WERI-Rb-1 (cell line): ENCODE measurements at regions not wholly inside any gene's neighbourhood (a gene's known extent, or its start where the extent isn't known, plus 50 kb on each side); places are given as distances from the start of the nearest gene placed in this dataset.
"Not testable (repeated sequence)": the region's sequence is repeated elsewhere in the genome, so short reads cannot be mapped to it uniquely, and the experiment has no call there.

ENCODE experiments used
- DNase-seq: peaks from one replicate; pipeline ENCODE4 v3.0.0-alpha.2; 2020
- H3K27ac ChIP-seq: fragments of 250-450 bp; sonication (Bioruptor Pico); 2 replicates; pipeline ENCODE4 v1.5.1; 2020; ENCODE audit warnings: mild to moderate bottlenecking, moderate library complexity
- H3K27me3 ChIP-seq: fragments of 250-450 bp; sonication (Bioruptor Pico); 2 replicates; pipeline ENCODE4 v1.5.1; 2021; ENCODE audit warnings: mild to moderate bottlenecking, low read depth, moderate library complexity; ENCODE audit not compliant: insufficient read depth, severe bottlenecking
- H3K36me3 ChIP-seq: fragments of 250-450 bp; sonication (Bioruptor Pico); 2 replicates; pipeline ENCODE4 v1.5.1; 2020; ENCODE audit warnings: mild to moderate bottlenecking, moderate library complexity
- H3K4me3 ChIP-seq: 2 replicates; pipeline ENCODE4 v1.5.1; 2011; ENCODE audit warnings: low read depth, mild to moderate bottlenecking, control low read depth, low read length
- H3K9me3 ChIP-seq: fragments of 250-450 bp; sonication (Bioruptor Pico); 2 replicates; pipeline ENCODE4 v1.5.1; 2021; ENCODE audit warnings: mild to moderate bottlenecking, moderate library complexity; ENCODE audit not compliant: severe bottlenecking
- TF ChIP-seq, protein P1 (sequence below): IDR thresholded peaks from 2 replicates; pipeline ENCODE4 v1.5.1; 2011; ENCODE audit warnings: low read depth, mild to moderate bottlenecking, control low read depth, inconsistent platforms, low read length

DNA sequence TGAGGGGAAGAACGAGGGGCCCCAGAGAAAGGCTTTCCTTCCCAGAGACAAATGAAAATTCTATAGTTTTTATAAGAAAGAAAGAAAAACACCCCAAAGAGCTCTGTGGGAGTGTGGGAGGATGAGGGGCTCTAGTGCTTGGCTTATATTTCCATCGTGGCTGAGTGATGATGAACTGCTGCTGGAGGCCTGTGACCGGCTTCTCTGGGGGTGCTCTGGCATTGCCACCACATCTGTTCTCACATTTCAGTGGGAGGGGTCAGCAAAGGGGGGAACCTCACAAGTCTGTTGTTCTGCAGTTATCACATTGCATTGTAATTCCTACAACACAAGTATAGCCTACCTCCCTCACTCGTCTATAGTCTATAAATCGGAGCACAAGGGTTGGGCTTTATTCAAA, 67.6 kb upstream of the BACH2 start:
- H3K27ac ChIP-seq: no peak overlapping the region
- no peak for DNase-seq
- no peaks in the 10 kb centered on the region for H3K36me3 ChIP-seq
- H3K4me3 ChIP-seq: no peak overlapping the region
- H3K27me3 ChIP-seq: no peaks in the 10 kb centered on the region
- TF ChIP-seq, protein P1, sequence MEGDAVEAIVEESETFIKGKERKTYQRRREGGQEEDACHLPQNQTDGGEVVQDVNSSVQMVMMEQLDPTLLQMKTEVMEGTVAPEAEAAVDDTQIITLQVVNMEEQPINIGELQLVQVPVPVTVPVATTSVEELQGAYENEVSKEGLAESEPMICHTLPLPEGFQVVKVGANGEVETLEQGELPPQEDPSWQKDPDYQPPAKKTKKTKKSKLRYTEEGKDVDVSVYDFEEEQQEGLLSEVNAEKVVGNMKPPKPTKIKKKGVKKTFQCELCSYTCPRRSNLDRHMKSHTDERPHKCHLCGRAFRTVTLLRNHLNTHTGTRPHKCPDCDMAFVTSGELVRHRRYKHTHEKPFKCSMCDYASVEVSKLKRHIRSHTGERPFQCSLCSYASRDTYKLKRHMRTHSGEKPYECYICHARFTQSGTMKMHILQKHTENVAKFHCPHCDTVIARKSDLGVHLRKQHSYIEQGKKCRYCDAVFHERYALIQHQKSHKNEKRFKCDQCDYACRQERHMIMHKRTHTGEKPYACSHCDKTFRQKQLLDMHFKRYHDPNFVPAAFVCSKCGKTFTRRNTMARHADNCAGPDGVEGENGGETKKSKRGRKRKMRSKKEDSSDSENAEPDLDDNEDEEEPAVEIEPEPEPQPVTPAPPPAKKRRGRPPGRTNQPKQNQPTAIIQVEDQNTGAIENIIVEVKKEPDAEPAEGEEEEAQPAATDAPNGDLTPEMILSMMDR: no peak
- no peaks in the 10 kb centered on the region for H3K9me3 ChIP-seq

DNA sequence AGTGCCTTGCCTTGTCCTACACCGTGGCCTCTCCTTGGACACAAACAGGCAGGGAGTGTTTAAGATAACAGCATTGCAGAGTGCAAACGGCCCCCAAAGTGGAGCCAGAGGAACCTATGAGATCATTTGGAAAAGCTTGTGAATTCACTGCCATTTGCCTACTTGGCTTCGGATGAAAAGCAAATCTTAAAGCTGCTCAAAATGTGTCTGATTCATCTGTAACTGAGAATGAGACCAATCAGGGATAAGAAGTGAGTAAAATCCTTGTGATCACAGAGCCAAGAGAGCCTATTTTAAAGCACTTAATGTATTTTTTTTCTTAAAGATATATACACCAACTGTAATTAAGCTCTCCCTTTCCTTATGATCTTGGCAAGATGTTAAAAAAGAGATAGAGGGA, 65.7 kb upstream of the BACH2 start:
- Histone ChIP-seq H3K4me3 (no peak overlapping the region), H3K27ac (no peak overlapping the region), H3K9me3 (no peaks in the 10 kb centered on the region), H3K27me3 (no peaks in the 10 kb centered on the region), H3K36me3 (no peaks in the 10 kb centered on the region)
- TF ChIP-seq, protein P1: no peak
- DNase-seq: no peak

DNA sequence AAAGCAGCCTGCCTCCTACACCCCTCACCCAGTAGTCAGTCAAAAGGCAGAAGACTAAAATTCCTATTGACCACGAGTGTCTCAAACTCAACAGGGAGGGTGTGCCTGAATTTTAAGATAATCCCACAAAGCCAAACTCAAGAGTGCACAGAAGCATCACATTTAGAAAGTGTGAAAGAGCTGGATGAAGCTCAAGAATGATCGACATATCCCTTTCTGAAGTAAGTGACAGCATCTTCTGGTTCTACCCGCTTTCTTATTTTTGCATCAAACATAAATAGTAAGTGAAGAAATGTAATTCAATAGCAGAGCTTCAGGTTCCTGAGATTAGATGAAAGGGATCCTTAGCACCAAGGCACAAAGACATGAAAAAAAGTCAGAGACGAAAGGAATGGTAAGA, 64.5 kb upstream of the BACH2 start:
- H3K36me3 ChIP-seq: no peaks in the 10 kb centered on the region
- no peak overlapping the region for H3K4me3 ChIP-seq
- H3K9me3 ChIP-seq: no peaks in the 10 kb centered on the region
- no peak for DNase-seq
- TF ChIP-seq, protein P1: no peak
- H3K27ac ChIP-seq: no peak overlapping the region
- no peaks in the 10 kb centered on the region for H3K27me3 ChIP-seq

DNA sequence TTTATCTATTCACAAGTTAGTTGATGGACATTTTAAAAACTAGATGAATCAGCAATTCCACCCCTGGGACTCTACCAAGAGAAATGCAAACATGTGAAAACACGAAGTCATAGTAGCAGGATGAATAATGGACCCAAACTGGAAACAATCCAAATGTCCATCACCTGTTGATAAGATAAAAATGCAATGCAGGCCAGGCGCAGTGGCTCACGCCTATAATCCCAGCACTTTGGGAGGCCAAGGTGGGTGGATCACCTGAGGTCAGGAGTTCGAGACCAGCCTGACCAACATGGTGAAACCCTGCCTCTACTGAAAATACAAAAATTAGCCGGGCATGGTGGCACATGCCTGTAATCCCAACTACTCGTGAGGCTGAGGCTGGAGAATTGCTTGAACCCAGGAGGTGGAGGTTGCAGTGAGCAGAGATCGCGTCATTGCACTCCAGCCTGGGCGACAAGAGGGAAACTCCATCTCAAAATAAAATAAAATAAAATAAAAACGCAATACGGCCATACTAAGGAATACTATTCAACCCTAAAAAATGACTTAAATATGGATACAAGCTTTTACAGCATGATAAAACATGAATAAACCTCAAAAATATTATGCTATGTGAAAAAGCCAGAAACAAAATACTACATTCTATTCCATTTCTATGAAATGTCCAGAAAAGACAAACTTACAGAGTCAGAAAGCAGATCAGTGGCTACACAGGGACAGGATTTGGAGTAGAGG, 61.6 kb upstream of the BACH2 start:
- DNase-seq, H3K9me3 ChIP-seq, H3K27me3 ChIP-seq, H3K4me3 ChIP-seq, H3K36me3 ChIP-seq, H3K27ac ChIP-seq: not testable (repeated sequence)

DNA sequence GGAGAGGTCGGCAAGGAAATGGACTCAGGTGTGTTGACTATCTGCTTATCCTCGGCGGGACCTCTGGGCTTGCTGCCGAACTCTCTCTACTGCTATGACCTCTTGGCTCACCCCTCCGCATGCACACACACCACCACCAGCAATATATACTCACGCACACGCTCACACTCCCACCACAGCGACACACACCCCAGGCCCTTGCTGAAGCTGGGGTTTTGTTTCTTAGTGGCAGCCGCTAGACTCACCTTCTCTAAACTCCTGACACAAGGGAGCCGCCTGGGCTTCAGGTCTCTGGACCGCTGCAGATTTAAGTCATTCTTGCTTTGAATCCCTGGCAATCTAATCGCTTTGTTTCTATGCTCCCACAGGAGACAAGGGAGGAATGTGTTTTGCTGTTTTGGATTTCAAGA, 59.4 kb upstream of the BACH2 start:
- no peak for DNase-seq
- Histone ChIP-seq H3K27me3 (no peaks in the 10 kb centered on the region), H3K4me3 (no peak overlapping the region), H3K36me3 (no peaks in the 10 kb centered on the region), H3K27ac (no peak overlapping the region), H3K9me3 (no peaks in the 10 kb centered on the region)
- TF ChIP-seq, protein P1: no peak

DNA sequence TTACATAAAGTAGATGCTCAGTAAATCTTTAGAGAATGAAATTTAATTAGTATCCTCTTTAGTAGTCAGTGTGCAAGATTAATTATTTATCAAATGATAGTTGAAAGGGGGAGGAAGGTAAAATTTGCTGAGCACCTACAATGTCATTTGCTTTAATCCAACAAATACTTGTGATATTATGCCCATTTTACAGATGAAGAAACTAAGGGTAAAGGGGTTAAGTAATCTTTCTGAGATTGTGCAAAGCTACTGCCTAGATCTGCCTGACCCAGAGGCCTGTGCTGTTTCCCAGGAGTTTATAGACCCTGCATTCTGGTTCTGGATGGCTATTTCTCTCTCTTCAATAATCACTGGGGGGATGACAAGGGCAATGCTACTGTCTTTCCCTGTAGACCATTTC, 58.3 kb upstream of the BACH2 start:
- Histone ChIP-seq H3K4me3 (no peak overlapping the region), H3K36me3 (no peaks in the 10 kb centered on the region), H3K9me3 (no peaks in the 10 kb centered on the region), H3K27ac (no peak overlapping the region), H3K27me3 (no peaks in the 10 kb centered on the region)
- DNase-seq: no peak
- TF ChIP-seq, protein P1: no peak
